Hepatocyte (in vitro differentiated cells): ENCODE measurements at regions not wholly inside any gene's neighbourhood (a gene's known extent, or its start where the extent isn't known, plus 50 kb on each side); places are given as distances from the start of the nearest gene placed in this dataset.

Experiments used
- DNase-seq: peaks from one replicate; pipeline ENCODE4 v3.0.0-alpha.2; 2016; ENCODE audit warnings: low spot score
- H2AFZ ChIP-seq: fragments of 200-600 bp; sonication (generic); 2 replicates; pipeline ENCODE4 v1.6.0; 2016; ENCODE audit warnings: antibody characterized with exemption, mild to moderate bottlenecking
- H3K27ac ChIP-seq: fragments of 200-600 bp; sonication (generic); 2 replicates; pipeline ENCODE4 v1.5.1; 2016; ENCODE audit warnings: mild to moderate bottlenecking
- H3K27me3 ChIP-seq: fragments of 200-600 bp; sonication (generic); 2 replicates; pipeline ENCODE4 v1.6.1; 2016
- H3K36me3 ChIP-seq: fragments of 200-600 bp; sonication (generic); replicated peaks from 2 replicates; pipeline ENCODE4 v1.5.1; 2016; ENCODE audit warnings: low read depth; ENCODE audit not compliant: insufficient read depth
- H3K4me1 ChIP-seq: fragments of 200-600 bp; sonication (generic); 2 replicates; pipeline ENCODE4 v1.5.1; 2016; ENCODE audit warnings: mild to moderate bottlenecking, moderate library complexity; ENCODE audit not compliant: insufficient read depth
- H3K4me2 ChIP-seq: fragments of 200-600 bp; sonication (generic); 2 replicates; pipeline ENCODE4 v1.6.0; 2016
- H3K4me3 ChIP-seq: fragments of 200-600 bp; sonication (generic); 2 replicates; pipeline ENCODE4 v1.5.1; 2016; ENCODE audit warnings: mild to moderate bottlenecking
- H3K79me2 ChIP-seq: fragments of 200-600 bp; sonication (generic); 2 replicates; pipeline ENCODE4 v1.6.0; 2017; ENCODE audit warnings: mild to moderate bottlenecking
- H3K9me2 ChIP-seq: fragments of 200-600 bp; sonication (generic); replicated peaks from 2 replicates; pipeline ENCODE4 v1.6.0; 2017; ENCODE audit warnings: mild to moderate bottlenecking; ENCODE audit not compliant: insufficient read depth
- H3K9me3 ChIP-seq: fragments of 200-600 bp; sonication (generic); 2 replicates; pipeline ENCODE4 v1.5.1; 2016; ENCODE audit warnings: low read depth, mild to moderate bottlenecking
- H4K20me1 ChIP-seq: fragments of 200-600 bp; sonication (generic); 2 replicates; pipeline ENCODE4 v1.6.0; 2016; ENCODE audit warnings: mild to moderate bottlenecking; ENCODE audit not compliant: insufficient read depth, poor library complexity, severe bottlenecking
- CTCF ChIP-seq: fragments of 200-600 bp; sonication (generic); IDR thresholded peaks from 2 replicates; pipeline ENCODE4 v1.5.1; 2016; ENCODE audit warnings: antibody characterized with exemption, mild to moderate bottlenecking; ENCODE audit not compliant: poor library complexity
- EZH2 ChIP-seq: fragments of 200-600 bp; sonication (generic); IDR thresholded peaks from 2 replicates; pipeline ENCODE4 v1.6.1; 2016; ENCODE audit warnings: antibody characterized with exemption, mild to moderate bottlenecking, borderline replicate concordance
- EZH2phosphoT487 ChIP-seq: fragments of 200-600 bp; sonication (generic); IDR thresholded peaks from one replicate; pipeline ENCODE4 v1.6.1; 2018; ENCODE audit warnings: antibody characterized with exemption, mild to moderate bottlenecking, low read depth, moderate library complexity; ENCODE audit not compliant: unreplicated experiment, severe bottlenecking
- WGBS: methylation state at CpG from one replicate; pipeline ENCODE4 v1.1.6; 2016; ENCODE audit warnings: low lambda C conversion rate; ENCODE audit errors: missing lambda C conversion rate; 5-methylcytosine and 5-hydroxymethylcytosine counted together

- Histone ChIP-seq H3K4me1 (no peaks in the 10 kb centered on the region), H3K4me3 (no peak overlapping the region), H3K4me2 (no peak overlapping the region), H3K27ac (no peak overlapping the region), H4K20me1 (no peaks in the 10 kb centered on the region), H3K9me2 (no peaks in the 10 kb centered on the region), H3K36me3 (no peaks in the 10 kb centered on the region), H2AFZ (no peak overlapping the region), H3K27me3 (no peaks in the 10 kb centered on the region), H3K79me2 (no peaks in the 10 kb centered on the region), H3K9me3 (no peaks in the 10 kb centered on the region)
- 64% methylated on average over 13 of the region's 13 CpGs for WGBS
- TF ChIP-seq CTCF: no peak
- TF ChIP-seq EZH2: no peak
- no peak for TF ChIP-seq EZH2phosphoT487
- no peak for DNase-seq
These were observed 68.6 kb downstream of the BMP15 start for GRCh38 chrX:50978920-50979682.

GRCh38 chrX:50980251-50980650 lies 69.7 kb downstream of the BMP15 start:
- DNase-seq: no peak
- H3K4me2 ChIP-seq: no peak overlapping the region
- H3K9me3 ChIP-seq: no peaks in the 10 kb centered on the region
- no peaks in the 10 kb centered on the region for H3K79me2 ChIP-seq
- WGBS: 75% methylated on average over 3 of the region's 3 CpGs
- no peaks in the 10 kb centered on the region for H3K36me3 ChIP-seq
- H2AFZ ChIP-seq: no peak overlapping the region
- H4K20me1 ChIP-seq: no peaks in the 10 kb centered on the region
- H3K27me3 ChIP-seq: no peaks in the 10 kb centered on the region
- H3K4me1 ChIP-seq: no peaks in the 10 kb centered on the region
- no peak overlapping the region for H3K4me3 ChIP-seq
- no peaks in the 10 kb centered on the region for H3K9me2 ChIP-seq
- H3K27ac ChIP-seq: no peak overlapping the region
- no peak for TF ChIP-seq EZH2
- no peak for TF ChIP-seq CTCF
- no peak for TF ChIP-seq EZH2phosphoT487

GRCh38 chrX:50988649-50989048 lies 78.1 kb downstream of the BMP15 start:
- Histone ChIP-seq H3K4me3 (no peak overlapping the region), H3K9me2 (no peaks in the 10 kb centered on the region), H4K20me1 (no peaks in the 10 kb centered on the region), H3K27ac (no peak overlapping the region), H3K9me3 (no peaks in the 10 kb centered on the region), H3K27me3 (no peaks in the 10 kb centered on the region), H3K36me3 (no peaks in the 10 kb centered on the region), H3K79me2 (no peaks in the 10 kb centered on the region), H2AFZ (no peak overlapping the region), H3K4me2 (no peak overlapping the region), H3K4me1 (no peaks in the 10 kb centered on the region)
- peak; percentile 38 for DNase-seq
- 53% methylated on average over 2 of the region's 2 CpGs for WGBS
- TF ChIP-seq EZH2: no peak
- TF ChIP-seq CTCF: peak; percentile 65
- no peak for TF ChIP-seq EZH2phosphoT487
